Natural killer cell (primary cell): ENCODE measurements at regions not wholly inside any gene's neighbourhood (a gene's known extent, or its start where the extent isn't known, plus 50 kb on each side); places are given as distances from the start of the nearest gene placed in this dataset.

Source experiments
- ATAC-seq, 3 donors: fragments of 150-1000 bp in 2 of 3; fragments of 200-7000 bp in 1 of 3; cut with Tn5 transposase; 1 replicate in 1 of 3; 2 replicates in 2 of 3; pipeline ENCODE4 v1.10.0; 2021; ENCODE audit warnings: mild to moderate bottlenecking in 2 of 3, moderate library complexity in 2 of 3
- DNase-seq, 2 donors: peaks; one replicate each; pipeline versions ENCODE4 v3.0.0 to v3.0.0-alpha.2; 2013 to 2021; ENCODE audit warnings: mixed read lengths in 1 of 2
- H3K27ac ChIP-seq: one replicate; pipeline ENCODE4 v1.5.1; 2013; ENCODE audit warnings: mild to moderate bottlenecking, low read length
- H3K27me3 ChIP-seq: one replicate; pipeline ENCODE4 v1.6.1; 2013; ENCODE audit warnings: low read length; ENCODE audit not compliant: control insufficient read depth, insufficient read depth
- H3K36me3 ChIP-seq: one replicate; pipeline ENCODE4 v1.6.1; 2013; ENCODE audit warnings: low read length; ENCODE audit not compliant: control insufficient read depth, insufficient read depth
- H3K4me1 ChIP-seq: one replicate; pipeline ENCODE4 v1.6.1; 2013; ENCODE audit warnings: low read length; ENCODE audit not compliant: control insufficient read depth, insufficient read depth
- H3K4me3 ChIP-seq: one replicate; pipeline ENCODE4 v1.5.1; 2013; ENCODE audit warnings: low read length
- H3K9me3 ChIP-seq: one replicate; pipeline ENCODE4 v1.6.1; 2013; ENCODE audit warnings: low read length; ENCODE audit not compliant: control insufficient read depth, insufficient read depth
- H3K27ac Mint-ChIP-seq, 2 donors: one replicate each; pipeline ENCODE4 v1.8.0; 2022; ENCODE audit warnings: mild to moderate bottlenecking in 2 of 2, mixed read lengths in 2 of 2, moderate library complexity in 1 of 2
- H3K27me3 Mint-ChIP-seq, 2 donors: one replicate each; pipeline ENCODE4 v1.8.0; 2022; ENCODE audit warnings: low read depth in 2 of 2, mixed read lengths in 2 of 2
- H3K36me3 Mint-ChIP-seq: one replicate; pipeline ENCODE4 v1.8.0; 2022; ENCODE audit warnings: mixed read lengths
- H3K4me1 Mint-ChIP-seq, 2 donors: one replicate each; pipeline ENCODE4 v1.8.0; 2022; ENCODE audit warnings: mixed read lengths in 2 of 2
- H3K4me3 Mint-ChIP-seq: one replicate; pipeline ENCODE4 v1.8.0; 2022; ENCODE audit warnings: mild to moderate bottlenecking, moderate library complexity, mixed read lengths
- H3K9me3 Mint-ChIP-seq, 2 donors: one replicate each; pipeline ENCODE4 v1.8.0; 2022; ENCODE audit warnings: mixed read lengths in 2 of 2
- CTCF ChIP-seq: fragments of 200-600 bp; IDR thresholded peaks from one replicate; pipeline ENCODE4 v1.8.0; 2022; ENCODE audit warnings: antibody characterized with exemption
- WGBS: methylation state at CpG from one replicate; pipeline ENCODE4 v1.1.7; 2013; ENCODE audit warnings: missing lambda C conversion rate; ENCODE audit not compliant: insufficient coverage; 5-methylcytosine and 5-hydroxymethylcytosine counted together
- intact Hi-C: fragments of 100-400 bp; cut with micrococcal nuclease; formaldehyde crosslinking; loops from one replicate; pipeline ENCODE4 v1.14.2; 2022

- Mint-ChIP-seq H3K27me3 (no peaks in the 10 kb centered on the region), H3K4me1 (no peaks in the 10 kb centered on the region), H3K4me3 (no peak overlapping the region), H3K9me3 (peaks cover 4 to 13% of the 10 kb centered on the region in 2 donors), H3K27ac (no peak overlapping the region), H3K36me3 (no peaks in the 10 kb centered on the region)
- WGBS, result 100% methylated on average over 3 of the region's 3 CpGs
- no peaks in the 10 kb centered on the region for H3K36me3 ChIP-seq
- H3K4me3 ChIP-seq, result no peak overlapping the region
- H3K4me1 ChIP-seq, result no peaks in the 10 kb centered on the region
- H3K27ac ChIP-seq, result no peak overlapping the region
- intact Hi-C loops, result no loop called here
- DNase-seq, result no peak
- H3K27me3 ChIP-seq, result no peaks in the 10 kb centered on the region
- peaks cover 14% of the 10 kb centered on the region for H3K9me3 ChIP-seq
- TF ChIP-seq CTCF, result no peak
- no peak for ATAC-seq
Observed at GRCh38 chr14:43362586-43362985, 1144.5 kb downstream of the FSCB start.

GRCh38 chr14:43361751-43362150 is 1145.3 kb downstream of the FSCB start:
- no peak overlapping the region for H3K27ac ChIP-seq
- H3K4me3 ChIP-seq, result no peak overlapping the region
- Mint-ChIP-seq H3K4me3 (no peak overlapping the region), H3K4me1 (no peaks in the 10 kb centered on the region), H3K27ac (no peak overlapping the region), H3K36me3 (no peaks in the 10 kb centered on the region), H3K9me3 (peaks cover 4 to 8% of the 10 kb centered on the region in 2 donors), H3K27me3 (no peaks in the 10 kb centered on the region)
- no peak for TF ChIP-seq CTCF
- no peaks in the 10 kb centered on the region for H3K36me3 ChIP-seq
- H3K9me3 ChIP-seq, result peaks cover 14% of the 10 kb centered on the region
- intact Hi-C loops, result no loop called here
- no peaks in the 10 kb centered on the region for H3K4me1 ChIP-seq
- H3K27me3 ChIP-seq, result no peaks in the 10 kb centered on the region
- ATAC-seq (no peak), DNase-seq (no peak)

GRCh38 chr14:43360239-43360638 is 1146.8 kb downstream of the FSCB start:
- no peak for ATAC-seq
- TF ChIP-seq CTCF, result no peak
- no peaks in the 10 kb centered on the region for H3K27me3 ChIP-seq
- Mint-ChIP-seq H3K36me3 (no peaks in the 10 kb centered on the region), H3K27me3 (no peaks in the 10 kb centered on the region), H3K9me3 (peaks cover 4 to 9% of the 10 kb centered on the region in 2 donors), H3K4me1 (no peaks in the 10 kb centered on the region), H3K4me3 (no peak overlapping the region), H3K27ac (no peak overlapping the region)
- H3K36me3 ChIP-seq, result no peaks in the 10 kb centered on the region
- H3K4me3 ChIP-seq, result no peak overlapping the region
- DNase-seq, result no peak
- H3K27ac ChIP-seq, result no peak overlapping the region
- intact Hi-C loops, result no loop called here
- peaks cover 11% of the 10 kb centered on the region for H3K9me3 ChIP-seq
- no peaks in the 10 kb centered on the region for H3K4me1 ChIP-seq
- WGBS, result 60% methylated on average over 3 of the region's 3 CpGs

GRCh38 chr14:43359317-43359716 is 1147.8 kb downstream of the FSCB start:
- no peaks in the 10 kb centered on the region for H3K27me3 Mint-ChIP-seq
- no peak for TF ChIP-seq CTCF
- Histone ChIP-seq H3K27me3 (no peaks in the 10 kb centered on the region), H3K27ac (no peak overlapping the region), H3K4me3 (no peak overlapping the region), H3K36me3 (no peaks in the 10 kb centered on the region), H3K9me3 (peaks cover 11% of the 10 kb centered on the region), H3K4me1 (no peaks in the 10 kb centered on the region)
- peaks cover 4 to 10% of the 10 kb centered on the region in 2 donors for H3K9me3 Mint-ChIP-seq
- H3K4me3 Mint-ChIP-seq, result no peak overlapping the region
- ATAC-seq, result no peak
- DNase-seq, result no peak
- no peaks in the 10 kb centered on the region for H3K36me3 Mint-ChIP-seq
- H3K27ac Mint-ChIP-seq, result no peak overlapping the region
- 72% methylated on average over 4 of the region's 4 CpGs for WGBS
- H3K4me1 Mint-ChIP-seq, result no peaks in the 10 kb centered on the region
- intact Hi-C loops, result no loop called here
